Mesenchymal stem cell (in vitro differentiated cells and primary cell): ENCODE measurements at regions not wholly inside any gene's neighbourhood (a gene's known extent, or its start where the extent isn't known, plus 50 kb on each side); places are given as distances from the start of the nearest gene placed in this dataset.

Experiments used
- DNase-seq: peaks from one replicate; pipeline ENCODE4 v3.0.0-alpha.2; 2013
- H2AFZ ChIP-seq: one replicate; pipeline ENCODE4 v1.6.1; 2013; ENCODE audit warnings: low read depth, mild to moderate bottlenecking, control low read depth, inconsistent platforms, low read length, moderate library complexity
- H2AK5ac ChIP-seq: 2 replicates; pipeline ENCODE4 v1.6.1; 2013; ENCODE audit warnings: low read length, moderate library complexity, mild to moderate bottlenecking, inconsistent platforms; ENCODE audit not compliant: severe bottlenecking
- H2BK120ac ChIP-seq: one replicate; pipeline ENCODE4 v1.6.1; 2013; ENCODE audit warnings: low read depth, mild to moderate bottlenecking, inconsistent platforms, low read length, moderate library complexity
- H2BK12ac ChIP-seq, 2 experiments: one replicate each; pipeline ENCODE4 v1.6.1; 2013; ENCODE audit warnings: inconsistent platforms in 2 of 2, low read length in 2 of 2, mild to moderate bottlenecking in 2 of 2, moderate library complexity in 2 of 2, control low read depth in 1 of 2
- H2BK15ac ChIP-seq: one replicate; pipeline ENCODE4 v1.6.1; 2013; ENCODE audit warnings: mild to moderate bottlenecking, low read depth, inconsistent platforms; ENCODE audit not compliant: poor library complexity, severe bottlenecking
- H2BK5ac ChIP-seq: 2 replicates; pipeline ENCODE4 v1.6.1; 2013; ENCODE audit warnings: low read depth, mild to moderate bottlenecking, low read length, control low read depth, inconsistent platforms; ENCODE audit not compliant: poor library complexity, severe bottlenecking
- H3K14ac ChIP-seq, 2 experiments: one replicate each; pipeline ENCODE4 v1.6.1; 2013; ENCODE audit warnings: inconsistent platforms in 2 of 2, low read length in 2 of 2, control low read depth in 1 of 2, mild to moderate bottlenecking in 1 of 2, moderate library complexity in 1 of 2
- H3K18ac ChIP-seq, 2 experiments: one replicate each; pipeline ENCODE4 v1.6.1; 2013; ENCODE audit warnings: inconsistent platforms in 2 of 2, low read length in 2 of 2, control low read depth in 1 of 2, low read depth in 1 of 2, mild to moderate bottlenecking in 1 of 2
- H3K23ac ChIP-seq, 2 experiments: one replicate each; pipeline ENCODE4 v1.6.1; 2013; ENCODE audit warnings: inconsistent platforms in 2 of 2, low read length in 2 of 2, mild to moderate bottlenecking in 2 of 2, moderate library complexity in 2 of 2, control low read depth in 1 of 2
- H3K27ac ChIP-seq: 2 replicates; pipeline ENCODE4 v1.5.1; 2013; ENCODE audit warnings: mild to moderate bottlenecking, moderate library complexity, low read length, control low read depth, inconsistent platforms; ENCODE audit not compliant: poor library complexity, severe bottlenecking
- H3K27me3 ChIP-seq, 2 experiments: 2 replicates each; pipeline versions ENCODE4 v1.6.1 to v1.7.0; 2013; ENCODE audit warnings: low read length in 2 of 2, mild to moderate bottlenecking in 2 of 2, moderate library complexity in 2 of 2, control low read depth in 1 of 2, inconsistent platforms in 1 of 2; ENCODE audit not compliant: control insufficient read depth in 1 of 2, insufficient read depth in 1 of 2
- H3K36me3 ChIP-seq, 2 experiments: 2 replicates each; pipeline versions ENCODE4 v1.6.1 to v1.7.0; 2013; ENCODE audit warnings: low read length in 2 of 2, control low read depth in 1 of 2, inconsistent platforms in 1 of 2, low read depth in 1 of 2, mild to moderate bottlenecking in 1 of 2; ENCODE audit not compliant: insufficient read depth in 2 of 2, control insufficient read depth in 1 of 2
- H3K4ac ChIP-seq, 2 experiments: one replicate each; pipeline ENCODE4 v1.6.1; 2013; ENCODE audit warnings: inconsistent platforms in 2 of 2, low read length in 2 of 2, mild to moderate bottlenecking in 2 of 2, moderate library complexity in 2 of 2, control low read depth in 1 of 2, low read depth in 1 of 2
- H3K4me1 ChIP-seq: 2 replicates; pipeline ENCODE4 v1.6.1; 2013; ENCODE audit warnings: low read depth, low read length, control low read depth; ENCODE audit not compliant: control insufficient read depth, insufficient read depth
- H3K4me2 ChIP-seq: 2 replicates; pipeline ENCODE4 v1.6.1; 2013; ENCODE audit warnings: low read length, mild to moderate bottlenecking, inconsistent platforms; ENCODE audit not compliant: poor library complexity, severe bottlenecking
- H3K4me3 ChIP-seq, 2 experiments: 2 replicates each; pipeline versions ENCODE4 v1.5.1 to v1.7.0; 2013; ENCODE audit warnings: low read length in 2 of 2, mild to moderate bottlenecking in 2 of 2, control low read depth in 1 of 2, low read depth in 1 of 2; ENCODE audit not compliant: insufficient read depth in 1 of 2
- H3K79me1 ChIP-seq: replicated peaks from 2 replicates; pipeline ENCODE4 v1.6.1; 2013; ENCODE audit warnings: mild to moderate bottlenecking, control low read depth, low read length, inconsistent platforms; ENCODE audit not compliant: poor library complexity, severe bottlenecking
- H3K9ac ChIP-seq: 2 replicates; pipeline ENCODE4 v1.7.0; 2013; ENCODE audit warnings: mild to moderate bottlenecking, low read length, moderate library complexity
- H3K9me3 ChIP-seq: 2 replicates; pipeline ENCODE4 v1.7.0; 2013; ENCODE audit warnings: mild to moderate bottlenecking, low read length; ENCODE audit not compliant: control insufficient read depth
- H4K8ac ChIP-seq: one replicate; pipeline ENCODE4 v1.6.1; 2013; ENCODE audit warnings: inconsistent platforms, mild to moderate bottlenecking, low read length, moderate library complexity
- H4K91ac ChIP-seq: one replicate; pipeline ENCODE4 v1.6.1; 2013; ENCODE audit warnings: mild to moderate bottlenecking, low read length, inconsistent platforms
- WGBS: methylation state at CpG from one replicate; pipeline ENCODE4 v1.1.7; 2013; ENCODE audit warnings: mixed read lengths; 5-methylcytosine and 5-hydroxymethylcytosine counted together

DNA sequence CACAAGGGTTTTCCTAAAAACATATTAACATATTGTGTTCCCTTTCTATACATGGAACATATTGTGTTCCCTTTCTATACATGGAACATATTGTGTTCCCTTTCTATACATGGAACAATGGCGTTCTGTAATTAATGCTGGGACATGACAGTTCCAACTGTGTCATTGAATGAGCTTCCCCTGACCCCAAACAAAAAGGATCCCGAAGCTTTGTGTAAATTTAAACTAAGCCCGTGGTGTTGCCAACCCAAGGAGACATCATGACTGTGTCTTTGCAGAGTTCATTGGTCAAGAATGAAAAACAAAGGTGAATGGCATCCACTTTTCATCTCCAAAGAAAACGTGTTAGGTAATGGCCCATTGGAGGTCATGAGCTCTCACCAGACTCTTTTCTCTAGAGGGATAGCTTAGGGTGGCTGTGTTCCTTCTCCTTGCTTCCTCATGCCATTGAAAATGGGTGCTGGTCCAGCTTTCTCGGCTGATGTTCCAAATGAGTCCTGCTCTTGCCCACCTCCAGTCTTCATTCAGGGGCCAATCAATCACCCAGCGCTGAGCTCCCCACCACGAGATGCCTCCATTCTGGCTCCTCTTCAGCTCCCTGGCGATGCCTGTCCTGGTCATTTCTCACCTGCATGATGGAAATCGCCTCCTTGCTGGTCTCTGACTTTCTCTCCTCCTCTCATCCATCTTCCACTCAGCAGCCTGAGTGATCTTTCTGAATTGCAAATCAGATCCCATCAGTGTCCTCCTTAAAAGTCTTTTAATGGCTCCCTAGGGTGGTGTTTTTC is 156.1 kb downstream of the VRK1 start:
- Histone ChIP-seq H3K9me3 (no peaks in the 10 kb centered on the region), H3K27me3 (no peaks in the 10 kb centered on the region), H3K36me3 (no peaks in the 10 kb centered on the region), H3K4me3 (no peak overlapping the region), H3K79me1 (no peaks in the 10 kb centered on the region), H3K14ac (no peak overlapping the region), H3K4me1 (no peaks in the 10 kb centered on the region), H2BK15ac (no peak overlapping the region), H2AFZ (no peak overlapping the region), H3K27ac (no peak overlapping the region), H2BK5ac (no peak overlapping the region), H3K18ac (no peak overlapping the region), H2BK12ac (no peak overlapping the region), H4K91ac (no peak overlapping the region), H3K4me2 (no peak overlapping the region), H3K9ac (no peak overlapping the region), H4K8ac (no peak overlapping the region), H3K23ac (no peak overlapping the region), H2BK120ac (no peak overlapping the region), H3K4ac (no peak overlapping the region), H2AK5ac (no peak overlapping the region)
- no peak for DNase-seq
- WGBS: 78% methylated on average over 9 of the region's 9 CpGs

DNA sequence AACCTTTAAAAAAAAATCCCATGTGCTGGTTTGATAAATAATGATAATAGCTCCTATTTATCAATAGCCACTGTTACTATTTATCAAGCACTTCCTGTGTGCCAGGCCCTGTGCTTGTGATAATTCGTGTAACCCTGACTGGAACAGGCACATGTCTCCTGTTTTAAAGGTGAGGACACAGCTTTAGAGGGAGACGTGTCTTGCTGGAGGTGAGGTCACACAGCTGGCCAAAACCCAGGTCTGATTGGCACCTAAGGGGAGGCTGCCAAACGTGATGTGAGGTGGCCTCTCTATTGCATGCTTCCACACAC is 156.6 kb downstream of the VRK1 start:
- no peak overlapping the region for H4K8ac ChIP-seq
- no peak overlapping the region for H3K9ac ChIP-seq
- H3K4ac ChIP-seq: no peak overlapping the region
- no peak overlapping the region for H3K14ac ChIP-seq
- H2AK5ac ChIP-seq: no peak overlapping the region
- no peaks in the 10 kb centered on the region for H3K4me1 ChIP-seq
- no peak overlapping the region for H2BK15ac ChIP-seq
- H2BK12ac ChIP-seq: no peak overlapping the region
- no peak overlapping the region for H2AFZ ChIP-seq
- H2BK120ac ChIP-seq: no peak overlapping the region
- no peak overlapping the region for H3K18ac ChIP-seq
- no peak overlapping the region for H3K23ac ChIP-seq
- no peak overlapping the region for H4K91ac ChIP-seq
- H3K79me1 ChIP-seq: no peaks in the 10 kb centered on the region
- H3K9me3 ChIP-seq: no peaks in the 10 kb centered on the region
- H3K4me3 ChIP-seq: no peak overlapping the region
- H3K27me3 ChIP-seq: no peaks in the 10 kb centered on the region
- no peak overlapping the region for H2BK5ac ChIP-seq
- no peak overlapping the region for H3K4me2 ChIP-seq
- no peak for DNase-seq
- no peak overlapping the region for H3K27ac ChIP-seq
- 66% methylated on average over 3 of the region's 3 CpGs for WGBS
- H3K36me3 ChIP-seq: no peaks in the 10 kb centered on the region

DNA sequence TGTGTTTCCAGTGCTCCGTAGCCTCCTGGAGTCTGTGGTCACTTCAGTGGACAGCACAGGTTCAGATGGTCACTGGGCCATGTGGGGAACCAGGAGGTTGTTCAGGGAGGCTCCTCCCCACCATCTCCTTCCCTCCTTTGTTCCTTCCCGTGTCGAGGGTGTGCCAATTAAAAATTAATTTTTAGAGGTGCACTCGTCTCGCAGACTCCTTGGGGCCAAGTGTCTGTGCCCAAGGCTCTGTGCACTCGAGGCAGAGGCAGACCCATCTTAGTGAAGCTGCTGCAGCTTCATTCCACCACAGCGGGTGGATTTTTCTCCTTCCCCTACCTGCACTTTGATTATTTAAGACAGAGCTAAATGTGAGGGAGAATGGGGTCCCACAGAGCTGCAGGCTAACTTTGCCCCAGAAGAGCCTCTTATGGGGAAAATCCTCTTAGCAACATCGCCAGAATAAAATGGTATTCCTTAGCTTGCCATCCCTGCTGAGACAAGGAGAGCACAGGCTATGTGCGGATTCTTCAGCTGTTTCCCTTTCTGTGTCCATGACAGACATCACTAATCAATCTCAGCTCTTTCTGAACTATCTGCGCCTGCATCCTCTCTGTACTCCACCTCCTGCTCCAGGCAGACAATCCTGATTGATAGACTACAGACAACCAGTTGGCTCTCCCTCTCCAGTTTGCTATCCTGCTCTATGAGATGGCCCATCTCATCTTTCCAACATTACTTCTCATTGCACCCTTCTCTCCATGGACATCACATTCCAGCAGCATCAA is 159.5 kb downstream of the VRK1 start:
- no peak overlapping the region for H3K4me3 ChIP-seq
- H2BK5ac ChIP-seq: no peak overlapping the region
- no peak overlapping the region for H4K8ac ChIP-seq
- no peaks in the 10 kb centered on the region for H3K79me1 ChIP-seq
- no peaks in the 10 kb centered on the region for H3K4me1 ChIP-seq
- H3K27me3 ChIP-seq: no peaks in the 10 kb centered on the region
- H3K4me2 ChIP-seq: no peak overlapping the region
- H2AFZ ChIP-seq: no peak overlapping the region
- 88% methylated on average over 10 of the region's 10 CpGs for WGBS
- peaks cover 3% of the 10 kb centered on the region for H3K9me3 ChIP-seq
- no peak overlapping the region for H3K4ac ChIP-seq
- H3K9ac ChIP-seq: no peak overlapping the region
- H4K91ac ChIP-seq: no peak overlapping the region
- DNase-seq: no peak
- no peak overlapping the region for H2BK120ac ChIP-seq
- no peak overlapping the region for H3K27ac ChIP-seq
- H2AK5ac ChIP-seq: no peak overlapping the region
- no peak overlapping the region for H3K18ac ChIP-seq
- H3K23ac ChIP-seq: no peak overlapping the region
- H3K14ac ChIP-seq: no peak overlapping the region
- H2BK15ac ChIP-seq: no peak overlapping the region
- no peak overlapping the region for H2BK12ac ChIP-seq
- no peaks in the 10 kb centered on the region for H3K36me3 ChIP-seq

DNA sequence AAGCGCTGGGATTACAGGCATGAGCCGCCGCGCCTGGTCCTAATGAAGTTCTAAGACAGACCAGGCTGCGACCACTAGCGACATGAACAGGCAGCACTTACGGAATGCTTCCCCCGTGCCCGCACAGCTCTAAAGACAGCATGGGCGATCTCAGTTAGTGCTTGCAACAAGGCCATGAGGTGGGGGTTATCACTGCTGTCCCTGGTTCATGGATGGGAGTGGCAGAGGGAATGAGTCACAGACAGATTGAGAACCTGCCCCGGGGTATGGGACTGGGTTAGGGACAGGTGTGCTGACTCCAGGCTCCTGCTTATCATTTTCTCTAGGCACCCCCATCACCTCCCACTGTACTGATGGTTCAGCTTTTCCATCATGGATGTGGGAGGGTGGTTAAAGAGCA is 160.9 kb downstream of the VRK1 start:
- 89% methylated on average over 10 of the region's 11 CpGs for WGBS
- no peak overlapping the region for H3K23ac ChIP-seq
- no peaks in the 10 kb centered on the region for H3K36me3 ChIP-seq
- no peak overlapping the region for H3K18ac ChIP-seq
- no peak overlapping the region for H3K9ac ChIP-seq
- H2BK15ac ChIP-seq: no peak overlapping the region
- H2BK120ac ChIP-seq: no peak overlapping the region
- H3K4me1 ChIP-seq: no peaks in the 10 kb centered on the region
- no peaks in the 10 kb centered on the region for H3K27me3 ChIP-seq
- H2BK5ac ChIP-seq: no peak overlapping the region
- no peak overlapping the region for H3K4me2 ChIP-seq
- no peak overlapping the region for H4K8ac ChIP-seq
- no peak overlapping the region for H2AFZ ChIP-seq
- no peak overlapping the region for H3K27ac ChIP-seq
- H2BK12ac ChIP-seq: no peak overlapping the region
- peaks cover 3% of the 10 kb centered on the region for H3K9me3 ChIP-seq
- no peak overlapping the region for H2AK5ac ChIP-seq
- no peak overlapping the region for H4K91ac ChIP-seq
- no peak for DNase-seq
- H3K4me3 ChIP-seq: no peak overlapping the region
- no peak overlapping the region for H3K14ac ChIP-seq
- no peaks in the 10 kb centered on the region for H3K79me1 ChIP-seq
- no peak overlapping the region for H3K4ac ChIP-seq
